OCI-LY7 (cell line): ENCODE measurements at regions not wholly inside any gene's neighbourhood (a gene's known extent, or its start where the extent isn't known, plus 50 kb on each side); places are given as distances from the start of the nearest gene placed in this dataset.

Experiments used
- BruUV-seq: library from RNA; stranded (reverse); fragments of 400-500 nt; replicated peaks from 2 replicates; lab custom pipeline; 2021; lab: Mats Ljungman, UMichigan
- CTCF ChIA-PET: fragments of 300-600 bp; sonication (Branson Sonifier 250); formaldehyde crosslinking; loops from one replicate; lab custom pipeline; 2022; ENCODE audit warnings: antibody characterized with exemption; ENCODE audit not compliant: unreplicated experiment; lab: Charles Lee
- POLR2A ChIA-PET: fragments of 300-600 bp; sonication (Branson Sonifier 250); formaldehyde crosslinking; loops from one replicate; lab custom pipeline; 2022; ENCODE audit warnings: antibody characterized with exemption; lab: Charles Lee
- DNase-seq: peaks from one replicate; pipeline ENCODE4 v3.0.0-alpha.2; 2015; ENCODE audit warnings: low spot score
- H2AFZ ChIP-seq: fragments of 200-600 bp; sonication (generic), shearing (Covaris generic); 2 replicates; pipeline ENCODE4 v1.6.1; 2014; ENCODE audit warnings: mild to moderate bottlenecking, antibody characterized with exemption, low read length, moderate library complexity
- H3K27ac ChIP-seq: fragments of 200-600 bp; sonication (generic); 2 replicates; pipeline ENCODE4 v1.5.1; 2014; ENCODE audit warnings: mixed run types, low read depth, mild to moderate bottlenecking, moderate library complexity, low read length, inconsistent platforms; ENCODE audit not compliant: poor library complexity, severe bottlenecking
- H3K36me3 ChIP-seq: fragments of 200-600 bp; sonication (generic); 2 replicates; pipeline ENCODE4 v1.6.1; 2014; ENCODE audit warnings: mild to moderate bottlenecking, antibody characterized with exemption, low read length, moderate library complexity, mixed read lengths; ENCODE audit not compliant: insufficient read depth
- H3K4me1 ChIP-seq: fragments of 200-600 bp; sonication (generic); 2 replicates; pipeline ENCODE4 v1.5.1; 2014; ENCODE audit warnings: mild to moderate bottlenecking, low read length; ENCODE audit not compliant: insufficient read depth, poor library complexity, severe bottlenecking
- H3K4me2 ChIP-seq: fragments of 200-600 bp; sonication (generic); 2 replicates; pipeline ENCODE4 v1.6.1; 2014; ENCODE audit warnings: mild to moderate bottlenecking, low read length
- H3K4me3 ChIP-seq: fragments of 200-600 bp; sonication (generic); 2 replicates; pipeline ENCODE4 v1.5.1; 2014; ENCODE audit warnings: mild to moderate bottlenecking, low read depth, low read length; ENCODE audit not compliant: poor library complexity, severe bottlenecking
- H3K79me2 ChIP-seq: fragments of 200-600 bp; sonication (generic); 2 replicates; pipeline ENCODE4 v1.6.1; 2016; ENCODE audit warnings: low read depth, mild to moderate bottlenecking, low read length, moderate library complexity, mixed read lengths; ENCODE audit not compliant: insufficient read depth
- H3K9me2 ChIP-seq: fragments of 200-600 bp; sonication (generic); 2 replicates; pipeline ENCODE4 v1.6.1; 2016; ENCODE audit warnings: mild to moderate bottlenecking, low read length, mixed read lengths; ENCODE audit not compliant: insufficient read depth
- H3K9me3 ChIP-seq: fragments of 200-600 bp; sonication (generic); 2 replicates; pipeline ENCODE4 v1.6.1; 2014; ENCODE audit warnings: mild to moderate bottlenecking, mixed run types, low read length, mixed read lengths
- H4K20me1 ChIP-seq: fragments of 200-600 bp; sonication (generic); 2 replicates; pipeline ENCODE4 v1.6.1; 2014; ENCODE audit warnings: mild to moderate bottlenecking, antibody characterized with exemption, low read length, moderate library complexity, mixed read lengths; ENCODE audit not compliant: insufficient read depth
- CTCF ChIP-seq: fragments of 200-600 bp; sonication (generic); conservative IDR thresholded peaks from 2 replicates; pipeline ENCODE4 v1.5.1; 2014; ENCODE audit warnings: mild to moderate bottlenecking, antibody characterized with exemption, low read length, moderate library complexity, mixed read lengths
- EZH2phosphoT487 ChIP-seq: fragments of 200-600 bp; sonication (generic); IDR thresholded peaks from 2 replicates; pipeline ENCODE4 v1.6.1; 2018; ENCODE audit warnings: low read depth, borderline replicate concordance, mild to moderate bottlenecking, mixed run types, antibody characterized with exemption, low read length, moderate library complexity, mixed read lengths
- intact Hi-C: fragments of 100-400 bp; cut with micrococcal nuclease; formaldehyde crosslinking; loops from one replicate; pipeline ENCODE4 v1.10.0; 2022; ENCODE audit not compliant: unreplicated experiment

- H3K9me3 ChIP-seq = no peaks in the 10 kb centered on the region
- no TSS peak for BruUV-seq
- POLR2A ChIA-PET = no interaction called here
- TF ChIP-seq CTCF (no peak), EZH2phosphoT487 (no peak)
- no peaks in the 10 kb centered on the region for H3K4me1 ChIP-seq
- CTCF ChIA-PET = no interaction called here
- intact Hi-C loops = no loop called here
- H3K4me2 ChIP-seq = no peak overlapping the region
- H3K36me3 ChIP-seq = no peaks in the 10 kb centered on the region
- H2AFZ ChIP-seq = no peak overlapping the region
- H4K20me1 ChIP-seq = no peaks in the 10 kb centered on the region
- H3K79me2 ChIP-seq = no peaks in the 10 kb centered on the region
- DNase-seq = no peak
- H3K4me3 ChIP-seq = no peak overlapping the region
- H3K9me2 ChIP-seq = no peaks in the 10 kb centered on the region
- no peak overlapping the region for H3K27ac ChIP-seq
These were observed 97.2 kb upstream of the MDGA2 start for GRCh38 chr14:47772652-47773051.

DNA sequence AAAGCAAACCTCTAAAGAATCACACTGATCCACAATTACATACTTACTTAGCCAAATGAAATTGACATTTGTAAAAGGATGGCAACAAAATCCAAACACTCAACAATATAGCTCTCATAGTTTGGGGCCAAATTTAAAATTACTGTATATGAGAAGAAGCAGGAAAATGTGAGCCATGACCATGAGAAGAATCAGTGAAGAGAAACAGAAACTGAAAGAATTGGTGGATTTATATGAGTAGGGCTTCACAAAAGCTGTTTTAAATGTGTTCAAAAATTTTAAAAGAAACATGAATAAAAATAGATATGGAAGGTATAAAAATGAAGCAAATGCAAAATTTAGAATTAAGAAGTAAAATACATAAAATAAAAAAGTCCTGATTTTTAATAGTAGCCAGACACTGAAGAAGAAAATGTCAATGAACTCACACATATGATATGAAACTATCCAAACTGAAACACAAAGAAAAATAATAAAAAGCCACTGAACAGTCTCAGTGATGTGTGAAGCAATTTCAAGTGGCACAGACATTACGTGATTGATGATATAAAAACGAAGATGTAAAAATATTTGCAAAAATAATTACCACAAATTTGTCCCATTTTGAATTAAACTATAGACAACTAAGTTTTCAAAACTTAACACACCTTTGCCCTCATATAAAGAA lies 87.9 kb upstream of the MDGA2 start:
- no peak overlapping the region for H3K4me3 ChIP-seq
- no peaks in the 10 kb centered on the region for H3K4me1 ChIP-seq
- H3K36me3 ChIP-seq = no peaks in the 10 kb centered on the region
- ChIA-PET POLR2A (no interaction called here), CTCF (no interaction called here)
- H3K9me3 ChIP-seq = no peaks in the 10 kb centered on the region
- H3K4me2 ChIP-seq = no peak overlapping the region
- TF ChIP-seq EZH2phosphoT487 (no peak), CTCF (no peak)
- no TSS peak for BruUV-seq
- no peak overlapping the region for H2AFZ ChIP-seq
- no peaks in the 10 kb centered on the region for H3K9me2 ChIP-seq
- no peaks in the 10 kb centered on the region for H4K20me1 ChIP-seq
- no peaks in the 10 kb centered on the region for H3K79me2 ChIP-seq
- intact Hi-C loops = no loop called here
- DNase-seq = no peak
- H3K27ac ChIP-seq = no peak overlapping the region

DNA sequence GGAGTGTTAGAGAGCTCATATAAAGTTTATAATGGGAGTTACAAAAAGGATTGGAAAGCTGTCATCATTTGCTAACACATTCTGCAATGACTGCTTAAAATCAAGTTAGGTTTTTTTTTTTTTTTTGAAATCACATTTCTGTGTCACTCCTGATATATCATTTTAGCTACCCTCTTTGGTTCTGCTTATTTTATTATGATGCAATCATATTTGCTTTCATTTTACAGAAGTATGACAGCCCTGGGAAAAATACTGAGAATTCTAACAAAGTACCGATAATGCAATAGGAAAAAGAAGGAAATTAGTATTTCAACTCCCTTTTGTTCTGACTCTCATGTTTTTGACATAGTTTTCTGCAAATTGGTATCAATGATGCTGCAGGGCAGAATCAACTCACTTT lies 71.6 kb upstream of the MDGA2 start:
- H3K36me3 ChIP-seq = no peaks in the 10 kb centered on the region
- no peaks in the 10 kb centered on the region for H3K4me1 ChIP-seq
- DNase-seq = no peak
- intact Hi-C loops = no loop called here
- BruUV-seq = no TSS peak
- H2AFZ ChIP-seq = no peak overlapping the region
- no peaks in the 10 kb centered on the region for H3K79me2 ChIP-seq
- no peak overlapping the region for H3K27ac ChIP-seq
- no peak overlapping the region for H3K4me3 ChIP-seq
- no peaks in the 10 kb centered on the region for H3K9me3 ChIP-seq
- ChIA-PET POLR2A (interaction anchor here (1.0 to 1.5 kb wide), 2 partner anchors 13 to 30 kb away, joined by 4 to 5 read pairs; no protein-coding TSS in a partner anchor), CTCF (no interaction called here)
- TF ChIP-seq CTCF = no peak
- no peak for TF ChIP-seq EZH2phosphoT487
- no peaks in the 10 kb centered on the region for H4K20me1 ChIP-seq
- no peak overlapping the region for H3K4me2 ChIP-seq
- H3K9me2 ChIP-seq = no peaks in the 10 kb centered on the region
